ENCODE measurements at regions not wholly inside any gene's neighbourhood (a gene's known extent, or its start where the extent isn't known, plus 50 kb on each side); places are given as distances from the start of the nearest gene placed in this dataset.

- H3K4me1 ChIP-seq: no peaks in the 10 kb centered on the region
- ATAC-seq: no peak
- TF ChIP-seq MAZ (IDR thresholded peaks at IDR 0.05; ENCODE audit: borderline replicate concordance, low read depth, low read length) (no peak), SMC3 (IDR thresholded peaks at IDR 0.05) (no peak), TP53 (CRISPR knock-in tag; IDR thresholded peaks at IDR 0.05) (no peak), JUNB (IDR thresholded peaks at IDR 0.05) (no peak)
- TF ChIP-seq, protein P1, sequence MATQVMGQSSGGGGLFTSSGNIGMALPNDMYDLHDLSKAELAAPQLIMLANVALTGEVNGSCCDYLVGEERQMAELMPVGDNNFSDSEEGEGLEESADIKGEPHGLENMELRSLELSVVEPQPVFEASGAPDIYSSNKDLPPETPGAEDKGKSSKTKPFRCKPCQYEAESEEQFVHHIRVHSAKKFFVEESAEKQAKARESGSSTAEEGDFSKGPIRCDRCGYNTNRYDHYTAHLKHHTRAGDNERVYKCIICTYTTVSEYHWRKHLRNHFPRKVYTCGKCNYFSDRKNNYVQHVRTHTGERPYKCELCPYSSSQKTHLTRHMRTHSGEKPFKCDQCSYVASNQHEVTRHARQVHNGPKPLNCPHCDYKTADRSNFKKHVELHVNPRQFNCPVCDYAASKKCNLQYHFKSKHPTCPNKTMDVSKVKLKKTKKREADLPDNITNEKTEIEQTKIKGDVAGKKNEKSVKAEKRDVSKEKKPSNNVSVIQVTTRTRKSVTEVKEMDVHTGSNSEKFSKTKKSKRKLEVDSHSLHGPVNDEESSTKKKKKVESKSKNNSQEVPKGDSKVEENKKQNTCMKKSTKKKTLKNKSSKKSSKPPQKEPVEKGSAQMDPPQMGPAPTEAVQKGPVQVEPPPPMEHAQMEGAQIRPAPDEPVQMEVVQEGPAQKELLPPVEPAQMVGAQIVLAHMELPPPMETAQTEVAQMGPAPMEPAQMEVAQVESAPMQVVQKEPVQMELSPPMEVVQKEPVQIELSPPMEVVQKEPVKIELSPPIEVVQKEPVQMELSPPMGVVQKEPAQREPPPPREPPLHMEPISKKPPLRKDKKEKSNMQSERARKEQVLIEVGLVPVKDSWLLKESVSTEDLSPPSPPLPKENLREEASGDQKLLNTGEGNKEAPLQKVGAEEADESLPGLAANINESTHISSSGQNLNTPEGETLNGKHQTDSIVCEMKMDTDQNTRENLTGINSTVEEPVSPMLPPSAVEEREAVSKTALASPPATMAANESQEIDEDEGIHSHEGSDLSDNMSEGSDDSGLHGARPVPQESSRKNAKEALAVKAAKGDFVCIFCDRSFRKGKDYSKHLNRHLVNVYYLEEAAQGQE (IDR thresholded peaks at IDR 0.05): no peak
- TF ChIP-seq, protein P2, sequence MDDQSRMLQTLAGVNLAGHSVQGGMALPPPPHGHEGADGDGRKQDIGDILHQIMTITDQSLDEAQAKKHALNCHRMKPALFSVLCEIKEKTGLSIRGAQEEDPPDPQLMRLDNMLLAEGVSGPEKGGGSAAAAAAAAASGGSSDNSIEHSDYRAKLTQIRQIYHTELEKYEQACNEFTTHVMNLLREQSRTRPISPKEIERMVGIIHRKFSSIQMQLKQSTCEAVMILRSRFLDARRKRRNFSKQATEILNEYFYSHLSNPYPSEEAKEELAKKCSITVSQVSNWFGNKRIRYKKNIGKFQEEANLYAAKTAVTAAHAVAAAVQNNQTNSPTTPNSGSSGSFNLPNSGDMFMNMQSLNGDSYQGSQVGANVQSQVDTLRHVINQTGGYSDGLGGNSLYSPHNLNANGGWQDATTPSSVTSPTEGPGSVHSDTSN (IDR thresholded peaks at IDR 0.05): no peak
- TF ChIP-seq, protein P3, sequence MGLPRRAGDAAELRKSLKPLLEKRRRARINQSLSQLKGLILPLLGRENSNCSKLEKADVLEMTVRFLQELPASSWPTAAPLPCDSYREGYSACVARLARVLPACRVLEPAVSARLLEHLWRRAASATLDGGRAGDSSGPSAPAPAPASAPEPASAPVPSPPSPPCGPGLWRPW (IDR thresholded peaks at IDR 0.05): no peak
- DNase-seq (ENCODE audit: low read depth in 1 of 2, low spot score in 1 of 2): no peak
- ChIA-PET POLR2A (no interaction called here), CTCF (interaction anchor here (1.8 kb wide), 1 partner anchor 19 kb away, joined by 5 read pairs; no protein-coding TSS in a partner anchor)
- H3K4me3 ChIP-seq: no peak overlapping the region
- no peak overlapping the region for H3K4me2 ChIP-seq
- H3K27ac ChIP-seq: no peak overlapping the region
- H3K9me3 ChIP-seq: no peaks in the 10 kb centered on the region
- FAIRE-seq: no peak
Measured at GRCh38 chr18:51603111-51603510, 405.6 kb upstream of the MEX3C start.

GRCh38 chr18:51603551-51603950 is 406.1 kb upstream of the MEX3C start:
- 48% methylated on average over 4 of the region's 4 CpGs for WGBS (ENCODE audit: missing lambda C conversion rate)
- no peak for ATAC-seq
- DNase-seq (ENCODE audit: low read depth in 1 of 2, low spot score in 1 of 2): no peak
- Histone ChIP-seq H3K4me3 (no peak overlapping the region), H3K27ac (no peak overlapping the region), H3K9me3 (no peaks in the 10 kb centered on the region), H3K4me2 (no peak overlapping the region), H3K4me1 (no peaks in the 10 kb centered on the region)
- no peak for FAIRE-seq
- POLR2A ChIA-PET: no interaction called here
- TF ChIP-seq, protein P4, sequence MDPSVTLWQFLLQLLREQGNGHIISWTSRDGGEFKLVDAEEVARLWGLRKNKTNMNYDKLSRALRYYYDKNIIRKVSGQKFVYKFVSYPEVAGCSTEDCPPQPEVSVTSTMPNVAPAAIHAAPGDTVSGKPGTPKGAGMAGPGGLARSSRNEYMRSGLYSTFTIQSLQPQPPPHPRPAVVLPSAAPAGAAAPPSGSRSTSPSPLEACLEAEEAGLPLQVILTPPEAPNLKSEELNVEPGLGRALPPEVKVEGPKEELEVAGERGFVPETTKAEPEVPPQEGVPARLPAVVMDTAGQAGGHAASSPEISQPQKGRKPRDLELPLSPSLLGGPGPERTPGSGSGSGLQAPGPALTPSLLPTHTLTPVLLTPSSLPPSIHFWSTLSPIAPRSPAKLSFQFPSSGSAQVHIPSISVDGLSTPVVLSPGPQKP (IDR thresholded peaks at IDR 0.05; ENCODE audit: low read depth, low read length): no peak
- no peak for TF ChIP-seq CHD2 (IDR thresholded peaks at IDR 0.05; ENCODE audit: low read length, partially characterized antibody)
- CTCF ChIA-PET: interaction anchor here (1.8 kb wide), 1 partner anchor 18 kb away, joined by 5 read pairs; no protein-coding TSS in a partner anchor

- 79% methylated on average over 1 of the region's 1 CpG for WGBS (ENCODE audit: missing lambda C conversion rate)
- H3K27ac ChIP-seq: 0 out of 6 replicates have a peak overlapping the region, but pooled peaks of 1 of the 2 experiments have one; percentile 24
- FAIRE-seq (no peak), DNase-seq (ENCODE audit: low read depth in 1 of 2, low spot score in 1 of 2) (no peak), ATAC-seq (no peak)
- no peak overlapping the region for H3K4me2 ChIP-seq
- H3K4me1 ChIP-seq: peaks cover 20% of the 10 kb centered on the region
- TF ChIP-seq SREBF2 (IDR thresholded peaks at IDR 0.05): no peak
- TF ChIP-seq, protein P2 (IDR thresholded peaks at IDR 0.05): no peak
- TF ChIP-seq HEYL (CRISPR knock-in tag; IDR thresholded peaks at IDR 0.05): no peak
- TF ChIP-seq MAZ (IDR thresholded peaks at IDR 0.05; ENCODE audit: borderline replicate concordance, low read depth, low read length): no peak
- TF ChIP-seq FOXS1 (CRISPR knock-in tag; IDR thresholded peaks at IDR 0.05): no peak
- TF ChIP-seq, protein P1 (IDR thresholded peaks at IDR 0.05): no peak
- TF ChIP-seq, protein P5, sequence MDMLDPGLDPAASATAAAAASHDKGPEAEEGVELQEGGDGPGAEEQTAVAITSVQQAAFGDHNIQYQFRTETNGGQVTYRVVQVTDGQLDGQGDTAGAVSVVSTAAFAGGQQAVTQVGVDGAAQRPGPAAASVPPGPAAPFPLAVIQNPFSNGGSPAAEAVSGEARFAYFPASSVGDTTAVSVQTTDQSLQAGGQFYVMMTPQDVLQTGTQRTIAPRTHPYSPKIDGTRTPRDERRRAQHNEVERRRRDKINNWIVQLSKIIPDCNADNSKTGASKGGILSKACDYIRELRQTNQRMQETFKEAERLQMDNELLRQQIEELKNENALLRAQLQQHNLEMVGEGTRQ (IDR thresholded peaks at IDR 0.05): no peak
- TF ChIP-seq CHD4 (IDR thresholded peaks at IDR 0.05; ENCODE audit: borderline replicate concordance): no peak
- H3K9me3 ChIP-seq: no peaks in the 10 kb centered on the region
- POLR2A ChIA-PET: no interaction called here
- H3K4me3 ChIP-seq: no peak overlapping the region
- CTCF ChIA-PET: interaction anchor here (1.8 to 2.3 kb wide), 2 partner anchors 10 to 58 kb away, joined by 4 to 9 read pairs; no protein-coding TSS in a partner anchor
Measured at GRCh38 chr18:51610481-51610880, 413.0 kb upstream of the MEX3C start.

All from A549 (cell line).